HCT116 (cell line): ENCODE measurements at regions not wholly inside any gene's neighbourhood (a gene's known extent, or its start where the extent isn't known, plus 50 kb on each side); places are given as distances from the start of the nearest gene placed in this dataset.

Experiments used
- ATAC-seq: fragments of 200-7000 bp; cut with Tn5 transposase; 2 replicates; pipeline ENCODE4 v1.9.1; 2020; ENCODE audit warnings: mild to moderate bottlenecking, moderate library complexity
- BruUV-seq: library from RNA; stranded (reverse); fragments of 400-500 nt; replicated peaks from 2 replicates; lab custom pipeline; 2021; lab: Mats Ljungman, UMichigan
- CTCF ChIA-PET: fragments of 300-600 bp; sonication (Branson Sonifier 250); formaldehyde crosslinking; loops from one replicate; lab custom pipeline; 2021; ENCODE audit warnings: antibody characterized with exemption; lab: Charles Lee
- POLR2A ChIA-PET: fragments of 300-600, 350-600 bp; sonication (Branson Sonifier 250); formaldehyde crosslinking; loops from one replicate; lab custom pipeline; 2021; ENCODE audit warnings: antibody characterized with exemption; lab: Charles Lee
- RAD21 ChIA-PET, 2 experiments: fragments of 300-600 bp; sonication (Branson Sonifier 250); formaldehyde crosslinking; loops; one replicate each; lab custom pipeline; 2023; ENCODE audit warnings: low total read pairs in 2 of 2; ENCODE audit not compliant: uncharacterized antibody in 2 of 2, unreplicated experiment in 2 of 2, low non-redundant PET in 1 of 2; lab: Charles Lee
- DNase-seq: peaks from one replicate; pipeline ENCODE4 v3.0.0-alpha.2; 2010; ENCODE audit warnings: low read depth, low spot score
- H2AFZ ChIP-seq: fragments of 200-600 bp; shearing (Covaris generic), sonication (generic); 2 replicates; pipeline ENCODE4 v1.6.1; 2017; ENCODE audit warnings: low read depth, mixed run types, mixed read lengths, antibody characterized with exemption, low read length; ENCODE audit not compliant: poor library complexity, severe bottlenecking
- H3K27ac ChIP-seq: 2 replicates; pipeline ENCODE4 v1.5.1; 2012; ENCODE audit warnings: low read depth, low read length
- H3K27me3 ChIP-seq: fragments of 200-600 bp; sonication (generic); 2 replicates; pipeline ENCODE4 v1.6.1; 2016; ENCODE audit warnings: mixed run types, low read length, mixed read lengths; ENCODE audit not compliant: insufficient read depth
- H3K36me3 ChIP-seq, 2 experiments: fragments of 200-500 bp in 1 of 2; fragments of 200-600 bp in 1 of 2; sonication (Bioruptor generic) in 1 of 2; sonication (generic) in 1 of 2; 2 replicates each; pipeline versions ENCODE4 v1.5.1 to v1.6.1; 2014 to 2016; ENCODE audit warnings: low read length in 2 of 2, inconsistent platforms in 1 of 2, mixed read lengths in 1 of 2, mixed run types in 1 of 2; ENCODE audit not compliant: insufficient read depth in 2 of 2, control insufficient read depth in 1 of 2
- H3K4me1 ChIP-seq, 2 experiments: fragments of 200-600 bp in 1 of 2; sonication (generic) in 1 of 2; 2 replicates each; pipeline versions ENCODE4 v1.5.1 to v1.6.1; 2012 to 2017; ENCODE audit warnings: low read length in 2 of 2, inconsistent platforms in 1 of 2, mild to moderate bottlenecking in 1 of 2, mixed read lengths in 1 of 2, mixed run types in 1 of 2, moderate library complexity in 1 of 2; ENCODE audit not compliant: insufficient read depth in 2 of 2, control insufficient read depth in 1 of 2
- H3K4me2 ChIP-seq: fragments of 200-600 bp; sonication (generic); 2 replicates; pipeline ENCODE4 v1.6.1; 2017; ENCODE audit warnings: mixed run types, low read length, mixed read lengths
- H3K4me3 ChIP-seq, 2 experiments: fragments of 200-600 bp in 1 of 2; sonication (generic) in 1 of 2; replicated peaks in 1 of 2; 2 replicates each; pipeline ENCODE4 v1.5.1; 2011 to 2016; ENCODE audit warnings: low read length in 2 of 2, control low read depth in 1 of 2, low read depth in 1 of 2, mild to moderate bottlenecking in 1 of 2, mixed read lengths in 1 of 2, mixed run types in 1 of 2
- H3K79me2 ChIP-seq: fragments of 200-600 bp; sonication (generic); 2 replicates; pipeline ENCODE4 v1.6.1; 2017; ENCODE audit warnings: mild to moderate bottlenecking, mixed run types, low read length, moderate library complexity, mixed read lengths; ENCODE audit not compliant: insufficient read depth
- H3K9ac ChIP-seq: fragments of 200-600 bp; sonication (generic); 2 replicates; pipeline ENCODE4 v1.6.1; 2016; ENCODE audit warnings: low read length, mixed read lengths
- H3K9me2 ChIP-seq: fragments of 200-600 bp; sonication (generic), shearing (Covaris generic); 2 replicates; pipeline ENCODE4 v1.6.1; 2017; ENCODE audit warnings: mixed run types, mild to moderate bottlenecking, moderate library complexity; ENCODE audit not compliant: insufficient read depth
- H3K9me3 ChIP-seq, 2 experiments: fragments of 200-500 bp in 1 of 2; fragments of 200-600 bp in 1 of 2; sonication (Bioruptor generic) in 1 of 2; sonication (generic) in 1 of 2; 2 replicates each; pipeline ENCODE4 v1.6.1; 2014 to 2017; ENCODE audit warnings: low read length in 2 of 2, mixed read lengths in 2 of 2, inconsistent platforms in 1 of 2, low read depth in 1 of 2, mild to moderate bottlenecking in 1 of 2, mixed run types in 1 of 2, moderate library complexity in 1 of 2; ENCODE audit not compliant: control insufficient read depth in 1 of 2, insufficient read depth in 1 of 2
- H4K20me1 ChIP-seq: fragments of 200-600 bp; sonication (generic), shearing (Covaris generic); 2 replicates; pipeline ENCODE4 v1.6.1; 2017; ENCODE audit warnings: mixed run types, mild to moderate bottlenecking, moderate library complexity; ENCODE audit not compliant: insufficient read depth
- CBX3 ChIP-seq: IDR thresholded peaks from 2 replicates; pipeline ENCODE4 v1.6.1; 2012; ENCODE audit warnings: low read depth
- CTCF ChIP-seq, 3 experiments: fragments of 200-600 bp in 1 of 3; sonication (generic) in 1 of 3; IDR thresholded peaks in 2 of 3; conservative IDR thresholded peaks in 1 of 3; 2 replicates each; pipeline ENCODE4 v1.5.1; 2012 to 2017; ENCODE audit warnings: low read depth in 2 of 3, low read length in 2 of 3, antibody characterized with exemption in 1 of 3, borderline replicate concordance in 1 of 3, control low read depth in 1 of 3, mild to moderate bottlenecking in 1 of 3, mixed read lengths in 1 of 3, mixed run types in 1 of 3, moderate library complexity in 1 of 3; ENCODE audit not compliant: insufficient read depth in 1 of 3
- ELF1 ChIP-seq: IDR thresholded peaks from 2 replicates; pipeline ENCODE4 v1.6.1; 2012; ENCODE audit warnings: low read depth, borderline replicate concordance
- FOSL1 ChIP-seq: IDR thresholded peaks from 2 replicates; pipeline ENCODE4 v1.6.1; 2012; ENCODE audit warnings: low read depth
- JUND ChIP-seq: IDR thresholded peaks from 2 replicates; pipeline ENCODE4 v1.6.1; 2012
- MAX ChIP-seq: IDR thresholded peaks from 2 replicates; pipeline ENCODE4 v1.6.1; 2012
- POLR2AphosphoS5 ChIP-seq: IDR thresholded peaks from 2 replicates; pipeline ENCODE4 v1.6.1; 2011; ENCODE audit warnings: mild to moderate bottlenecking, low read depth, low read length, moderate library complexity
- RAD21 ChIP-seq: IDR thresholded peaks from 2 replicates; pipeline ENCODE4 v1.6.1; 2012; ENCODE audit warnings: low read depth, mild to moderate bottlenecking
- REST ChIP-seq: IDR thresholded peaks from 2 replicates; pipeline ENCODE4 v1.6.1; 2012; ENCODE audit warnings: low read depth
- SIN3A ChIP-seq: IDR thresholded peaks from 2 replicates; pipeline ENCODE4 v1.6.1; 2012; ENCODE audit warnings: low read depth
- SP1 ChIP-seq: IDR thresholded peaks from 2 replicates; pipeline ENCODE4 v1.6.1; 2012; ENCODE audit warnings: low read depth
- YY1 ChIP-seq: IDR thresholded peaks from 2 replicates; pipeline ENCODE4 v1.6.1; 2011; ENCODE audit warnings: low read length, low read depth, moderate library complexity, mild to moderate bottlenecking; ENCODE audit not compliant: insufficient replicate concordance; ENCODE audit errors: extremely low read depth
- ZBTB33 ChIP-seq: IDR thresholded peaks from 2 replicates; pipeline ENCODE4 v1.6.1; 2011; ENCODE audit warnings: mild to moderate bottlenecking, low read length, moderate library complexity; ENCODE audit not compliant: insufficient replicate concordance; ENCODE audit errors: extremely low read depth
- intact Hi-C: fragments of 100-400 bp; cut with micrococcal nuclease; formaldehyde crosslinking; loops from 2 replicates; pipeline ENCODE4 v1.10.0; 2022

GRCh38 chr10:4763960-4764428, 62.0 kb upstream of the AKR1E2 start:
- TF ChIP-seq SIN3A (no peak), ELF1 (no peak), POLR2AphosphoS5 (no peak), SP1 (peak; percentile 41), YY1 (no peak), CBX3 (peak; percentile 36; the same call in 1 of the 2 replicates), RAD21 (peak; percentile 27; the same call in 1 of the 2 replicates), JUND (peak; percentile 38; the same call in 1 of the 2 replicates), FOSL1 (0 out of 2 replicates have a peak, but pooled peaks have one; percentile 18), ZBTB33 (no peak), CTCF (IDR thresholded peaks at IDR 0.05 in 2 of 3, conservative IDR thresholded peaks at IDR 0.05 in 1 of 3; ENCODE audit: borderline replicate concordance in 1 of 3, insufficient read depth in 1 of 3, low read depth in 2 of 3, low read length in 2 of 3) (peak in 1 of 3 experiments; percentile 18; a peak in 1 of 6 replicates), REST (no peak), MAX (no peak)
- H2AFZ ChIP-seq = peak overlapping the region; percentile 2
- no peaks in the 10 kb centered on the region for H4K20me1 ChIP-seq
- no peaks in the 10 kb centered on the region for H3K36me3 ChIP-seq
- peaks cover 0 to 42% of the 10 kb centered on the region in 2 experiments; a peak in 2 of 4 replicates for H3K4me1 ChIP-seq
- POLR2A ChIA-PET = interaction anchor here (0.8 to 1.0 kb wide), 2 partner anchors 38 to 1566 kb away, joined by 3 read pairs; no protein-coding TSS in a partner anchor
- intact Hi-C loops = no loop called here
- ATAC-seq = no peak
- CTCF ChIA-PET = interaction anchor here (0.9 kb wide), 1 partner anchor 107 kb away, joined by 4 read pairs; no protein-coding TSS in a partner anchor
- no peaks in the 10 kb centered on the region for H3K79me2 ChIP-seq
- no peaks in the 10 kb centered on the region for H3K9me2 ChIP-seq
- no peak for DNase-seq
- H3K9me3 ChIP-seq = no peaks in the 10 kb centered on the region
- no peak overlapping the region for H3K9ac ChIP-seq
- H3K4me2 ChIP-seq = 0 out of 2 replicates have a peak overlapping the region, but pooled peaks have one; percentile 1
- no TSS peak for BruUV-seq
- no peaks in the 10 kb centered on the region for H3K27me3 ChIP-seq
- RAD21 ChIA-PET = no interaction called here
- H3K27ac ChIP-seq = no peak overlapping the region
- H3K4me3 ChIP-seq = no peak overlapping the region
